Activated CD4-positive, alpha-beta T cell treated with anti-CD3 and anti-CD28 coated beads for 48 hours (primary cell): ENCODE measurements at regions not wholly inside any gene's neighbourhood (a gene's known extent, or its start where the extent isn't known, plus 50 kb on each side); places are given as distances from the start of the nearest gene placed in this dataset.
"Not testable (repeated sequence)": the region's sequence is repeated elsewhere in the genome, so short reads cannot be mapped to it uniquely, and the experiment has no call there.

Experiments
- DNase-seq: peaks from one replicate; pipeline ENCODE4 v3.0.0-alpha.2; 2020

GRCh38 chr7:79709574-79710409 lies 256.3 kb upstream of the MAGI2 start:
- no peak for DNase-seq

- no peak for DNase-seq
Measured at GRCh38 chr7:79702116-79702515, 248.6 kb upstream of the MAGI2 start.

- DNase-seq, result no peak
Measured at GRCh38 chr7:79692015-79692414, 238.5 kb upstream of the MAGI2 start.

GRCh38 chr7:79691074-79691473 lies 237.6 kb upstream of the MAGI2 start:
- no peak for DNase-seq

- DNase-seq, result no peak
Measured at GRCh38 chr7:79684384-79684783, 230.9 kb upstream of the MAGI2 start.

- no peak for DNase-seq
Measured at GRCh38 chr7:79683916-79684315, 230.4 kb upstream of the MAGI2 start.

GRCh38 chr7:79683185-79683890 lies 229.9 kb upstream of the MAGI2 start:
- no peak for DNase-seq

- no peak for DNase-seq
Measured at GRCh38 chr7:79681454-79681853, 228.0 kb upstream of the MAGI2 start.

- DNase-seq, result no peak
Measured at GRCh38 chr7:79673969-79674368, 220.5 kb upstream of the MAGI2 start.

GRCh38 chr7:79673421-79673820 lies 220.0 kb upstream of the MAGI2 start:
- DNase-seq, result no peak

- no peak for DNase-seq
Measured at GRCh38 chr7:79668292-79668691, 214.8 kb upstream of the MAGI2 start.

- DNase-seq, result no peak
Measured at GRCh38 chr7:79666472-79666871, 213.0 kb upstream of the MAGI2 start.

- no peak for DNase-seq
Measured at GRCh38 chr7:79664884-79665676, 211.6 kb upstream of the MAGI2 start.

GRCh38 chr7:79658304-79658703 lies 204.8 kb upstream of the MAGI2 start:
- DNase-seq, result no peak

GRCh38 chr7:79653136-79653631 lies 199.7 kb upstream of the MAGI2 start:
- no peak for DNase-seq

GRCh38 chr7:79652619-79653018 lies 199.2 kb upstream of the MAGI2 start:
- DNase-seq, result no peak

GRCh38 chr7:79647711-79648110 lies 194.2 kb upstream of the MAGI2 start:
- DNase-seq, result no peak

GRCh38 chr7:79646278-79646677 lies 192.8 kb upstream of the MAGI2 start:
- no peak for DNase-seq

- no peak for DNase-seq
Measured at GRCh38 chr7:79636849-79637248, 183.4 kb upstream of the MAGI2 start.

- not testable (repeated sequence) for DNase-seq
Measured at GRCh38 chr7:79625921-79626320, 172.5 kb upstream of the MAGI2 start.

GRCh38 chr7:79624336-79624735 lies 170.9 kb upstream of the MAGI2 start:
- DNase-seq, result no peak

GRCh38 chr7:79622781-79623180 lies 169.3 kb upstream of the MAGI2 start:
- no peak for DNase-seq

GRCh38 chr7:79620291-79620690 lies 166.8 kb upstream of the MAGI2 start:
- no peak for DNase-seq
